Gastrocnemius medialis (tissue), 4 donors: ENCODE measurements at regions not wholly inside any gene's neighbourhood (a gene's known extent, or its start where the extent isn't known, plus 50 kb on each side); places are given as distances from the start of the nearest gene placed in this dataset.

ENCODE experiments used
- ATAC-seq, 2 donors: fragments of 150-250 bp; one replicate each; pipeline ENCODE4 v1.9.1; 2016
- DNase-seq, 2 donors: peaks; one replicate each; pipeline ENCODE4 v3.0.0-alpha.2; 2019
- H3K27ac ChIP-seq, 4 donors: fragments of 200-600 bp; sonication (generic); 1 replicate in 1 of 4; 2 replicates in 3 of 4; pipeline ENCODE4 v1.5.1; 2016 to 2018; ENCODE audit warnings: mild to moderate bottlenecking in 2 of 4, moderate library complexity in 1 of 4
- H3K27me3 ChIP-seq, 3 donors: fragments of 200-600 bp; sonication (generic) in 2 of 3; 1 replicate in 1 of 3; 2 replicates in 2 of 3; pipeline versions ENCODE4 v1.5.1 to v1.6.0; 2016 to 2019; ENCODE audit warnings: mild to moderate bottlenecking in 1 of 3, moderate library complexity in 1 of 3
- H3K36me3 ChIP-seq, 2 donors: fragments of 200-600 bp; sonication (generic) in 1 of 2; one replicate each; pipeline ENCODE4 v1.5.1; 2017 to 2018
- H3K4me1 ChIP-seq, 2 donors: fragments of 200-600 bp; sonication (generic) in 1 of 2; one replicate each; pipeline ENCODE4 v1.5.1; 2016 to 2017; ENCODE audit warnings: mild to moderate bottlenecking in 2 of 2
- H3K4me3 ChIP-seq, 4 donors: fragments of 200-600 bp; sonication (generic) in 3 of 4; 1 replicate in 1 of 4; 2 replicates in 3 of 4; pipeline ENCODE4 v1.5.1; 2016 to 2019; ENCODE audit warnings: mild to moderate bottlenecking in 2 of 4
- H3K9me3 ChIP-seq, 3 donors: fragments of 200-600 bp; sonication (generic) in 2 of 3; 1 replicate in 1 of 3; 2 replicates in 2 of 3; pipeline ENCODE4 v1.5.1; 2016 to 2019
- CTCF ChIP-seq, 5 experiments: fragments of 450-650 bp in 3 of 5; fragments of 200-600 bp in 2 of 5; sonication (generic) in 2 of 5; IDR thresholded peaks in 4 of 5; conservative IDR thresholded peaks in 1 of 5; 1 replicate in 4 of 5; 2 replicates in 1 of 5; pipeline ENCODE4 v1.5.1; 2016 to 2019; ENCODE audit warnings: antibody characterized with exemption in 5 of 5, mild to moderate bottlenecking in 3 of 5, moderate library complexity in 3 of 5
- POLR2A ChIP-seq, 2 donors: fragments of 450-650 bp; IDR thresholded peaks; one replicate each; pipeline ENCODE4 v1.6.1; 2017; ENCODE audit warnings: antibody characterized with exemption in 2 of 2, mild to moderate bottlenecking in 2 of 2, moderate library complexity in 2 of 2
- in situ Hi-C, 4 donors: fragments of 200-750 bp; cut with MboI; loops; one replicate each; pipeline versions ENCODE4 v1.15.0 to v1.8.0; 2017; ENCODE audit warnings: low sequenced_read_pairs in 4 of 4
- intact Hi-C: fragments of 100-400 bp; cut with DNase I; formaldehyde crosslinking; loops from one replicate; pipeline ENCODE4 v1.15.1; 2023; ENCODE audit warnings: low total_unique reads

GRCh38 chr1:60831780-60832179, 250.6 kb upstream of the NFIA start:
- intact Hi-C loops, result no loop called here
- Histone ChIP-seq H3K4me3 (no peak overlapping the region), H3K9me3 (no peaks in the 10 kb centered on the region), H3K27ac (no peak overlapping the region), H3K4me1 (no peaks in the 10 kb centered on the region), H3K27me3 (no peaks in the 10 kb centered on the region), H3K36me3 (no peaks in the 10 kb centered on the region)
- ATAC-seq (no peak), DNase-seq (no peak)
- in situ Hi-C loops, result loop anchor here in 2 of 4 donors (25.0 kb wide), 2 partner anchors 631 to 1031 kb away; no protein-coding TSS in a partner anchor
- TF ChIP-seq POLR2A (IDR thresholded peaks at IDR 0.05) (no peak), CTCF (IDR thresholded peaks at IDR 0.05 in 4 of 5, conservative IDR thresholded peaks at IDR 0.05 in 1 of 5) (no peak)

- TF ChIP-seq POLR2A (IDR thresholded peaks at IDR 0.05) (no peak), CTCF (IDR thresholded peaks at IDR 0.05 in 4 of 5, conservative IDR thresholded peaks at IDR 0.05 in 1 of 5) (no peak)
- Histone ChIP-seq H3K4me3 (no peak overlapping the region), H3K9me3 (no peaks in the 10 kb centered on the region), H3K27me3 (no peaks in the 10 kb centered on the region), H3K36me3 (no peaks in the 10 kb centered on the region), H3K27ac (no peak overlapping the region), H3K4me1 (no peaks in the 10 kb centered on the region)
- in situ Hi-C loops, result loop anchor here in 2 of 4 donors (25.0 kb wide), 2 partner anchors 633 to 1033 kb away; no protein-coding TSS in a partner anchor
- DNase-seq (no peak), ATAC-seq (no peak)
- intact Hi-C loops, result no loop called here
These were observed 253.4 kb upstream of the NFIA start for GRCh38 chr1:60828944-60829343.

GRCh38 chr1:60826320-60827094, 255.9 kb upstream of the NFIA start:
- no peak for DNase-seq
- TF ChIP-seq POLR2A (IDR thresholded peaks at IDR 0.05) (no peak), CTCF (IDR thresholded peaks at IDR 0.05 in 4 of 5, conservative IDR thresholded peaks at IDR 0.05 in 1 of 5) (no peak)
- Histone ChIP-seq H3K4me3 (no peak overlapping the region), H3K27me3 (no peaks in the 10 kb centered on the region), H3K4me1 (no peaks in the 10 kb centered on the region), H3K27ac (no peak overlapping the region), H3K36me3 (no peaks in the 10 kb centered on the region), H3K9me3 (no peaks in the 10 kb centered on the region)
- in situ Hi-C loops (loop anchor here in 2 of 4 donors (25.0 kb wide), 2 partner anchors 636 to 1036 kb away; no protein-coding TSS in a partner anchor), intact Hi-C loops (no loop called here)
- no peak for ATAC-seq

GRCh38 chr1:60825593-60825992, 256.8 kb upstream of the NFIA start:
- Histone ChIP-seq H3K27ac (no peak overlapping the region), H3K4me3 (no peak overlapping the region), H3K4me1 (no peaks in the 10 kb centered on the region), H3K27me3 (no peaks in the 10 kb centered on the region), H3K9me3 (no peaks in the 10 kb centered on the region), H3K36me3 (no peaks in the 10 kb centered on the region)
- no peak for TF ChIP-seq POLR2A (IDR thresholded peaks at IDR 0.05)
- no peak for ATAC-seq
- in situ Hi-C loops (loop anchor here in 2 of 4 donors (25.0 kb wide), 2 partner anchors 637 to 1037 kb away; no protein-coding TSS in a partner anchor), intact Hi-C loops (no loop called here)
- no peak for DNase-seq

GRCh38 chr1:60823151-60823550, 259.2 kb upstream of the NFIA start:
- TF ChIP-seq POLR2A (IDR thresholded peaks at IDR 0.05) (no peak), CTCF (IDR thresholded peaks at IDR 0.05 in 4 of 5, conservative IDR thresholded peaks at IDR 0.05 in 1 of 5) (no peak)
- H3K27me3 ChIP-seq, result no peaks in the 10 kb centered on the region
- no peaks in the 10 kb centered on the region for H3K9me3 ChIP-seq
- no peaks in the 10 kb centered on the region for H3K36me3 ChIP-seq
- no peaks in the 10 kb centered on the region for H3K4me1 ChIP-seq
- ATAC-seq (no peak), DNase-seq (no peak)
- in situ Hi-C loops (no loop called here), intact Hi-C loops (no loop called here)
- H3K27ac ChIP-seq, result no peak overlapping the region
- H3K4me3 ChIP-seq, result no peak overlapping the region
